Activated T-helper 2 cell treated with anti-CD3 and anti-CD28 coated beads, Interferon-gamma antibody, Interleukin-2, Interleukin-4, amounts not matched to agents 10 μg/mL and 5 μg/mL and 100 μg/mL, durations not matched to agents 14 hours and 24 hours and 36 hours (primary cell): ENCODE measurements at regions not wholly inside any gene's neighbourhood (a gene's known extent, or its start where the extent isn't known, plus 50 kb on each side); places are given as distances from the start of the nearest gene placed in this dataset.
A peak's percentile ranks its signal among the peaks of the same experiment; 100 is the strongest.

Experiments used
- DNase-seq: peaks from one replicate; pipeline ENCODE4 v3.0.0; 2021; ENCODE audit warnings: low spot score
- H3K27ac Mint-ChIP-seq: one replicate; pipeline ENCODE4 v1.8.0; 2021; ENCODE audit warnings: mixed read lengths
- H3K27me3 Mint-ChIP-seq: one replicate; pipeline ENCODE4 v1.8.0; 2021; ENCODE audit warnings: low read depth, mixed read lengths
- H3K36me3 Mint-ChIP-seq: one replicate; pipeline ENCODE4 v1.8.0; 2021; ENCODE audit warnings: low read depth, mixed read lengths
- H3K4me1 Mint-ChIP-seq: one replicate; pipeline ENCODE4 v1.8.0; 2021; ENCODE audit warnings: low read depth, mixed read lengths
- H3K4me3 Mint-ChIP-seq: one replicate; pipeline ENCODE4 v1.8.0; 2021; ENCODE audit warnings: low read depth, mild to moderate bottlenecking, moderate library complexity, mixed read lengths
- H3K9me3 Mint-ChIP-seq: one replicate; pipeline ENCODE4 v1.8.0; 2021; ENCODE audit warnings: mixed read lengths
- intact Hi-C: fragments of 100-400 bp; cut with micrococcal nuclease; formaldehyde crosslinking; loops from one replicate; pipeline ENCODE4 v1.15.1; 2023

DNA sequence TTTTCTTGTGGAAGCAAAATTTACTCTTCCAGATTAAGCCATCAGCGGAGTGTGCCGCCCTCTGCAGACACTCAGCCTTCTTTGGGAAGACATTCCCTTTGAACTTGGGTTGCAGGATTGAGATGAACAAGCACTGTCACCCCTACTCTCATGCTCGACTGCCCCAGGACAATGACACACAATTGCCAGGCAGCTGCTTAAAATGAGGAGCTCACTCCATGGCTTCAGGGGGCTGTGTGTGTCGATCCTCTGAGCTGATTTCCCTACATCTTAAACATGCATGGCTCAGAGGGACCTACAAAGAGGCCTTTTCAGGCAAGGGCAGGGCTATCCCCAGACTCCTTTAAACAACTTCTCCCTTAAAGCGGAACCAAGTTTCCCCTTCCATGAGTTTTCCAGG is 107.5 kb upstream of the MBNL2 start:
- intact Hi-C loops, result loop anchor here (5.0 kb wide), 1 partner anchor 98 kb away; no protein-coding TSS in a partner anchor
- Mint-ChIP-seq H3K27ac (no peak overlapping the region), H3K27me3 (peaks cover 60% of the 10 kb centered on the region), H3K4me1 (peaks cover 6% of the 10 kb centered on the region), H3K4me3 (no peak overlapping the region), H3K36me3 (no peaks in the 10 kb centered on the region), H3K9me3 (no peaks in the 10 kb centered on the region)
- no peak for DNase-seq

DNA sequence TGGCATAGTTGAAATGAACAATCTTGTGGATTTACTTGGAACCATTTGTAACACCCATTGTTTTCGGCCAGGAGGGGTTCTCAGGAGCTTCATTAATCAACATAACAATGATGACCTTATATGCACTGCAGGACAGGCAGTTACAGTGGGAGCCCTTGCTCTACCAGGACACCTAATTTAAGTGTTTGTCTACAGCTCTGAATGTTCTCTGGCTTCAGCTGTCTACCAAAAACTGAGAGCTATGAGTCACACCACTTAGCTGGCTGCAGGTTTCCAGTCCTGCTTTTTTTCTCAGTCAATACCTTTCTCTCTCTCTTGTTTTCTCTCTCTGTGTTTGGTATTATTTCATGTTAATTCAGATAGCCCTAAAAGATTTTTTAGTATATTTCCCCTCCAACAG is 105.4 kb upstream of the MBNL2 start:
- Mint-ChIP-seq H3K4me1 (peaks cover 6% of the 10 kb centered on the region), H3K9me3 (no peaks in the 10 kb centered on the region), H3K27ac (no peak overlapping the region), H3K4me3 (no peak overlapping the region), H3K27me3 (peaks cover 65% of the 10 kb centered on the region), H3K36me3 (no peaks in the 10 kb centered on the region)
- no peak for DNase-seq
- intact Hi-C loops, result no loop called here

DNA sequence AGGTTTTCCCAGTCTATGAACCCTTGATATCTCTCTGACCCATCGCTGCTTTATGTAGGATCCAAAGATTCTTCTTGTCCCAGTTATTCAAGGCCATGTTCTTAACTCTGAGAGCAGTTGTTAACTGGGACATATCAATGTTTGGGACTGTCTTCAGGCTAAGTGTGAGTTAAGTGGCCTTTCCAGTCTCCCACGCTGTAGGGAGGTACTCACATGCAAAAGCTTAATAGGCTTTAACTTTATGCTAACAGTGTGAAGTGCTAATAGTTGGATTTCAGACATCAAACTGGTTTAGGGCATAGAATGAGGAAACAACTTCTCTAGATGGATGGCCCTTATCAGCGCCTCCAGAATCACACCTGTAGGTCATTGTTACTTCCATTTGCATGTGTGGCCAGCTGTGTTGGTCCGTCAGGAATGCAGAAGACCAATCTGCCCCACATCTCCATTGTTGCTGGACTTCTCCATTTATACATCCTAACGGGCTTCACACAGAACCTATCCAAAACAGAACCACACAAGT is 104.7 kb upstream of the MBNL2 start:
- no peak for DNase-seq
- H3K36me3 Mint-ChIP-seq, result no peaks in the 10 kb centered on the region
- no peak overlapping the region for H3K27ac Mint-ChIP-seq
- no peak overlapping the region for H3K4me3 Mint-ChIP-seq
- H3K27me3 Mint-ChIP-seq, result peaks cover 63% of the 10 kb centered on the region
- intact Hi-C loops, result no loop called here
- H3K9me3 Mint-ChIP-seq, result no peaks in the 10 kb centered on the region
- H3K4me1 Mint-ChIP-seq, result peaks cover 6% of the 10 kb centered on the region

DNA sequence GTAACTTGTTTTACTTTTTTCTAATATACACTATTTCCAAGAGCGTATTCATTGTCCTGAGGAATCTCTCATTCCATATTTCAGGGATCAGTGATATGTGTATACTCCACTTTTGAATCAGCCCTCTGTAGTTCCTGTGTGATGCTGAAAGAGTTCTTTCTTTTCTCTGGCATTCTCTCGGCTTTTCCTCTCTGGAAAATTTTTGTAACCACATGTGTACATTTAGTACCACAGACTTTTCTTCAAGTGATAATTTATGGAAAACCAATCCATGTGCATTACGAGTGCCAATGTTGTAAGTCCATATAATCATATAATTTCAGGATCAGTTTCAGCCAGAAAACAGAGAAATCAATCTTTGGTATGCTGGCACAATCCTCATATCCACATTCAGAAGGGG is 102.2 kb upstream of the MBNL2 start:
- H3K4me3 Mint-ChIP-seq, result no peak overlapping the region
- H3K27me3 Mint-ChIP-seq, result peaks cover 50% of the 10 kb centered on the region
- no peak overlapping the region for H3K27ac Mint-ChIP-seq
- no peaks in the 10 kb centered on the region for H3K36me3 Mint-ChIP-seq
- peaks cover 9% of the 10 kb centered on the region for H3K4me1 Mint-ChIP-seq
- intact Hi-C loops, result no loop called here
- H3K9me3 Mint-ChIP-seq, result no peaks in the 10 kb centered on the region
- DNase-seq, result no peak

DNA sequence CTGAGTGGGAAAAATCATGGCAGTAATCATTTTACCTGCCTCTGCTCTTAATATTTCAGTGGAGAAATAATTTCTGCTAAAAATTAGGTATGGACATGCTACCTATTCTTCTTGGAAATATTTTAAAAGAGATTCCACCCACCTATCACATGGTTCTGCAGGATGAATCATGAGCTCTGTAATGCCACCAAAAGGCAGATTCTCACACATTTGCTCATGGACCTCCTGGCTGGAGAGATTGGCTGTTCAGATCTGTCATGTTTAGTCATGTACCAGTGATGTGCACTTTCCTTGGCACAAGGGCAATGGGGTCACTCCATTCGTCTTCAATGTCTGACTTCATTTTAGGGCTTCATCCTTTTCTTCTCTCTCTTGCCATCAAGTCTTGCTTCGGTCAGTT is 101.8 kb upstream of the MBNL2 start:
- H3K4me1 Mint-ChIP-seq, result peaks cover 11% of the 10 kb centered on the region
- no peak overlapping the region for H3K4me3 Mint-ChIP-seq
- H3K36me3 Mint-ChIP-seq, result no peaks in the 10 kb centered on the region
- peaks cover 48% of the 10 kb centered on the region for H3K27me3 Mint-ChIP-seq
- intact Hi-C loops, result no loop called here
- no peak overlapping the region for H3K27ac Mint-ChIP-seq
- DNase-seq, result no peak
- H3K9me3 Mint-ChIP-seq, result no peaks in the 10 kb centered on the region

DNA sequence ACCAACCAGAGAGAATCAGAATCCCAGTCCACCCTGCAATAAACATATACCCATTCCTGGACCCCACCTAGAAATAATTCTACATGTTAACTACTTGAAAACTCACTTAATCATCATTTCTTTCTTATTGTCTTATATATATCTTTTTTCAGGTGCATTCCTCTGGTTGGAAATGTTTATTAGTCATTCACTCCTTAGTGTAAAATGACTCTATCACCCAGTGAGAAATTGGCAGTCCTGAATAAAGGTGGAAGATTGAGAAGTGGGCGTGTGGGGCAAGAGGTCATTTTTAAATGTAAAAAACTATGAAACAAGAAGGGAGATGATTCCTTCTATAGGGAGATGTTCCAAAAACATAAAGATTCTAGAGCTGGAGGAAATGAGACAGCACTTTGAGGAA is 101.2 kb upstream of the MBNL2 start:
- H3K36me3 Mint-ChIP-seq, result no peaks in the 10 kb centered on the region
- no peak for DNase-seq
- intact Hi-C loops, result no loop called here
- no peaks in the 10 kb centered on the region for H3K9me3 Mint-ChIP-seq
- peaks cover 17% of the 10 kb centered on the region for H3K4me1 Mint-ChIP-seq
- no peak overlapping the region for H3K27ac Mint-ChIP-seq
- peaks cover 43% of the 10 kb centered on the region for H3K27me3 Mint-ChIP-seq
- no peak overlapping the region for H3K4me3 Mint-ChIP-seq

DNA sequence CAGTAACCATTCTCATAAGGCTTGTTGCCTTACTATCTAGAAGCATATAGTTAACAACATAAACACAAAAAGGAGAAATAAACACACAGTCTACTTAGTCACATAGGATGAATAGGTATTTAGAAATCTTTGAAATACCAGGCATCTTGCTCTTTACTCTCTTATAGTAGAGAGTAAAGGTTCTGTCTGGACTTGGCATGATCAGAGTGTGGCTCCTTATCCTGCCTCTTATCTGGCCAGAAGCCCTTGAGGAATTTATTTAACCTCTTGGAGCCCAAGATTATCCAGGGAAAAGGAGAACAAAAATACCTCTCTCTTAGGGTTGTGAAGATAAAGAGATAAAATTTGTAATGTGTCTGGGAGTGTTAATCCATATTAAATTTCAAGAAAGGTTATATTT is 100.2 kb upstream of the MBNL2 start:
- Mint-ChIP-seq H3K36me3 (no peaks in the 10 kb centered on the region), H3K27me3 (peaks cover 38% of the 10 kb centered on the region), H3K9me3 (no peaks in the 10 kb centered on the region), H3K27ac (no peak overlapping the region), H3K4me1 (peaks cover 26% of the 10 kb centered on the region), H3K4me3 (no peak overlapping the region)
- no peak for DNase-seq
- intact Hi-C loops, result no loop called here

DNA sequence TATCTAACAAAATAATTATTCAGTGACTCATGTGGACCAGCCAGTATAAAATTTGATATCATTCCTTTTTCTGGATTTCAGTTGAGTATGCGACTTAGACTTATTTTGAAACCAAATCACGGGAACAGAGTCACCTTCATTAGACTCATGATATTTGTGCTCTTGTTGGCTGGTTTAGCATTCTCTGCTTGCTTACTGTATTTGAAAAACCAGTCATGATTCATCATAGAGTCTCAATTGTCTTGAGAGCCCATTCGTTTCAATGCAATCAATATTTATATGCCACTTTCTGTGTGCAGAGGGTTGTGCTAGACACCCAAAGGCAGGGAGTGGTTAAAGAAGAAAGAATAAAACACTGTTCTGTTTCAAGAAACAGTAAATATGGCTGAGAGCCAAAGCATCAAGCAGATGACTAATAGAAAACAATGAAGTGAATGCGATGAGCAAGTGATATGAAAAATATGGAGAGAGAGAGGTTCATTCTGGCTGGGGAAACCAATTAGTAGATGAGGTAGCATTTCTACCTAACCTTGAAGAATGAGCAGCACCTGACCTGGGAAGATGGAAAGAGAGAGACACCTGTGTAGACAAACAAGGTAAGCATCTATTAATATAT is 99.6 kb upstream of the MBNL2 start:
- H3K9me3 Mint-ChIP-seq, result no peaks in the 10 kb centered on the region
- H3K27ac Mint-ChIP-seq, result no peak overlapping the region
- no peaks in the 10 kb centered on the region for H3K36me3 Mint-ChIP-seq
- intact Hi-C loops, result no loop called here
- peaks cover 38% of the 10 kb centered on the region for H3K27me3 Mint-ChIP-seq
- no peak overlapping the region for H3K4me3 Mint-ChIP-seq
- DNase-seq, result no peak
- H3K4me1 Mint-ChIP-seq, result peaks cover 27% of the 10 kb centered on the region

DNA sequence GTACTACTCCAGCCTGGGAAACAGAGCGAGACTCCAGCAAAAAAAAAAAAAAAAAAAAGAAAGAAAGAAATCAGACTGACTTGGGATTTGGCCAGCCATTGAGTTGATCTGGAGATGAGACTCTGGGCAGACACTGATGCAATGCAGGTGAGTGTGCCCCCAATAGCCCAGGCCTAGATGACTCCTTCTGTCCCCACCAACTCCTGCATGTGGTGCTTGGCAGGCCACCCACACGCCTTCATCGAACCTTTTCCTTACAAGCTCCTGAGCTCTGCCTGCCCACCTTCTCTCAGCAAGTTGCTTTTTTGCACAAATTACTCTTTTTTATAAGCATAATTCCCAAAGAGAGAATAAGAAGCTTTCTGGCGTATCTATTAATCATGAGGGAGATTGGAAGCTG is 97.9 kb upstream of the MBNL2 start:
- H3K9me3 Mint-ChIP-seq, result no peaks in the 10 kb centered on the region
- DNase-seq, result no peak
- intact Hi-C loops, result loop anchor here (2.0 kb wide), 1 partner anchor 167 kb away; no protein-coding TSS in a partner anchor
- no peak overlapping the region for H3K4me3 Mint-ChIP-seq
- no peak overlapping the region for H3K27ac Mint-ChIP-seq
- H3K4me1 Mint-ChIP-seq, result peaks cover 27% of the 10 kb centered on the region
- peaks cover 34% of the 10 kb centered on the region for H3K27me3 Mint-ChIP-seq
- no peaks in the 10 kb centered on the region for H3K36me3 Mint-ChIP-seq

DNA sequence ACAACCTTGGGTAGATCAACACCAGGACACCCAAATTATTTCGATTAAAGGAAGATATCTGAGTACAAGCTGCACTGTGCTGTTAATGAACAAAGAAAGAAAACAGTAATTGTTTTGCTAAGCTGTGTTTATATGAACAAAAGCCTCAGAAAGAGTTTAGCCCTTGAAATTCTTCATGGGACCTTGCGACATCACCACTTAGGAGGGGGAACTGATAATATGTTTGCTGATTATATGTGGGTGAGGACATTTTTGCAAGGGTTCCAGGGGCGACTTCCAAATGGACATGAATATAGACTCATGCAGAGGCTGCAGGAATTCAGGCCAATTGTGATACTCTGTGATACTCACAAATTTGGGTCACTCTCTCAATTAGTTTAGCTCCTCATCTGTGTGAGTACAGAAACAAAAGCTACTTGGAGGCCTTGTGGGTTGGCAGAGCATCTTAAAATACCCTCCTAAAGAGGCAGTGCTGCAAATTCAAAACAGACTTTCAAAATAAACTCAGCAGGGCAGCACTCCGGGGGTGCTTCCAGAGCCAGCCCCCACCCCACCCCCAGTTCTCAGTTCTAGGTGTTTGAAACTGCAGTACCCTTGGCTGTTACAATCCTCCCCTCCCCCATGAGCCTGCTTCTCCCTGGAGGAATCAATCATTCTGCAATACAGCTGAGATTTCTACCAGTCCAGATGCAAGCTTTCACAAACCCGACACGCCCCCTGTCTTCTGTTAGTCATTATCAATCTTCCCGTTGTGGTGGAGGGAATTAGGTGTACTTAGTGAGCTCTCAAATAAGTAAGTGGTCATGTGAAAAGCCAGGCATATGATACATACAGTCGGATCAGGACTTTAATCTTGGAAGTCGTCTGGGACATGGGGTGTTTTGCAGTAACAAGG is 97.0 kb upstream of the MBNL2 start:
- Mint-ChIP-seq H3K27me3 (peaks cover 35% of the 10 kb centered on the region), H3K36me3 (no peaks in the 10 kb centered on the region), H3K9me3 (no peaks in the 10 kb centered on the region), H3K4me3 (no peak overlapping the region), H3K27ac (peak overlapping the region; percentile 47), H3K4me1 (peaks cover 27% of the 10 kb centered on the region)
- DNase-seq, result no peak
- intact Hi-C loops, result loop anchor here (2.0 to 5.0 kb wide), 2 partner anchors 97 to 166 kb away; partner anchors contain the start of gene MBNL2

DNA sequence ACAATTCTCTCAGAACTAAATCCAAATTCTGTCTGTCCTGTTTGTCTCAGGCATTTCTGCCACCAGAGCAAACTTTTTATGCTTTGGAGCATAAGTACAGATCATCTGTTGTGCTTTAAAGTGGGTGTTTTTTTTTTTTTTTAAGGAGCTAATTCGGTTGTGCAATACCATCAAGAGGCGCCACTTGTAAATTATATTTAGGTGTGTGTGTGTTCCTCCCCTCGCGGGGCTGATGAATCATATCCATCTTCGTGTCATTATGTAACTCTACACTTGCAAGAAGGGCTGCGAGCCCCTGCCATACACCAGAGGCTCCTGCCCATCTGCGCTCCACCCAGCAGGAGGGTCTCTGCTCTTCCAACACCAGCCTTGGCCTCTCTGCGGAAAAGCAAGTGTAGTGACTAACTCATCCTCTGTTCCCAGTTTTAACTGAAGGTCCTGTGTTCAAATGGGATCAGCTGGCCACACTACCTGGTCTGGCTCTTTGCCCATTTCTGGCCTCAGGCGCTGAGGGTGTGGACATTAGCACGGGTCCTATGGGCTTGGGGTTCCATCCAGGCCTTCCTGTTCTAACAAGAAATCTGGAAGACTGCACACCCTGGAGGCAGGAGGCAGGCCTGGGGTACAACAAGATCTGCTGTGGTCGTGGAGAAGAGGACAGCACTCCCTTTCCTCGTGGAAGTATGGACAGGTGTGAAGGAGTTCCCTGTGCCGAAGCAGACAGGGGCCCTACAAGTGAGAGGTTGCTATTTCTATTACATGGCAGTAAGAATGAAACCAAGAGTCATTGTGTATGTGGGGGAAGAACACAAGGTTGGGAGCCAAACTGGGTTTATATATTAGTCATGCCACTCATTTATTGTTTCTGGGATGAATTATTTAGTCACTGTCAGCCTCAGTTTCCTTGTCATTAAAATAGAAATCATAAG is 96.1 kb upstream of the MBNL2 start:
- no peak for DNase-seq
- Mint-ChIP-seq H3K27me3 (peaks cover 32% of the 10 kb centered on the region), H3K27ac (no peak overlapping the region), H3K4me1 (peaks cover 21% of the 10 kb centered on the region), H3K9me3 (no peaks in the 10 kb centered on the region), H3K4me3 (no peak overlapping the region), H3K36me3 (no peaks in the 10 kb centered on the region)
- intact Hi-C loops, result loop anchor here (1.0 to 5.0 kb wide), 5 partner anchors 15 to 165 kb away; partner anchors contain the start of gene MBNL2

DNA sequence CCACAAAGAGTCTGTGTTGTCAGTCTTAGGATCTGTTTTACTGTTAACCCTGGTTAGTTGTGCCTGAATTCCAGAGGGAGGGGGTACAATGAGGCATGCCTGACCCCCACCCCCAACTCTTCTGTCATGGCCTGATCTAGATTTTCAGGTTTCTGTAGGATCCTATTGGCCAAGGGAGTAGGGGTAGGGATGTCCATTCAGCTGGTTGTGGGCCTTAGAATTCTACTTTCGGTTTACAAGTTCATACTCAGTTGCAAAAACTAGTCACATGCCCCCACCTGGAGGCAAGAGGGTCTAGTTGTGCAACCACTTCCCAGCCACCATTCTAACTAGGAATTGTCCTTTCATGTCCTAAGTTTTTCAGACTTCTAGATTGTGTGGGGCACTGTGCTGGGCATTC is 94.3 kb upstream of the MBNL2 start:
- Mint-ChIP-seq H3K4me1 (peaks cover 21% of the 10 kb centered on the region), H3K27me3 (peaks cover 36% of the 10 kb centered on the region), H3K4me3 (no peak overlapping the region), H3K9me3 (no peaks in the 10 kb centered on the region), H3K36me3 (no peaks in the 10 kb centered on the region), H3K27ac (no peak overlapping the region)
- DNase-seq, result no peak
- intact Hi-C loops, result loop anchor here (2.0 to 5.0 kb wide), 3 partner anchors 13 to 94 kb away; partner anchors contain the start of gene MBNL2
